Sigmoid colon (tissue), 6 donors: ENCODE measurements at regions not wholly inside any gene's neighbourhood (a gene's known extent, or its start where the extent isn't known, plus 50 kb on each side); places are given as distances from the start of the nearest gene placed in this dataset.

ENCODE experiments used
- DNase-seq: peaks from one replicate; pipeline ENCODE4 v3.0.0-alpha.2; 2019
- H3K27ac ChIP-seq, 4 donors: fragments of 200-600 bp; sonication (generic); one replicate each; pipeline ENCODE4 v1.5.1; 2016 to 2019; ENCODE audit warnings: mild to moderate bottlenecking in 1 of 4
- H3K27me3 ChIP-seq, 3 donors: fragments of 200-600 bp; sonication (generic); one replicate each; pipeline ENCODE4 v1.5.1; 2019; ENCODE audit warnings: mild to moderate bottlenecking in 1 of 3
- H3K36me3 ChIP-seq, 4 donors: fragments of 200-600 bp; sonication (generic); one replicate each; pipeline ENCODE4 v1.5.1; 2016 to 2019
- H3K4me1 ChIP-seq, 4 donors: fragments of 200-600 bp; sonication (generic); one replicate each; pipeline ENCODE4 v1.5.1; 2017 to 2019
- H3K4me3 ChIP-seq, 4 donors: fragments of 200-600 bp; sonication (generic); one replicate each; pipeline ENCODE4 v1.5.1; 2017 to 2019; ENCODE audit warnings: mild to moderate bottlenecking in 2 of 4, moderate library complexity in 1 of 4
- H3K9me3 ChIP-seq, 4 donors: fragments of 200-600 bp in 3 of 4; sonication (generic) in 3 of 4; one replicate each; pipeline versions ENCODE4 v1.5.1 to v1.6.1; 2013 to 2019
- EP300 ChIP-seq, 4 donors: sonication (generic); formaldehyde crosslinking; IDR thresholded peaks; one replicate each; pipeline ENCODE4 v1.6.1; 2017; ENCODE audit warnings: antibody characterized with exemption in 4 of 4
- POLR2A ChIP-seq, 2 donors: fragments of 450-650 bp; IDR thresholded peaks; one replicate each; pipeline ENCODE4 v1.6.1; 2016; ENCODE audit warnings: antibody characterized with exemption in 2 of 2, mild to moderate bottlenecking in 2 of 2, moderate library complexity in 2 of 2
- POLR2AphosphoS5 ChIP-seq, 4 donors: sonication (generic); formaldehyde crosslinking; IDR thresholded peaks; one replicate each; pipeline ENCODE4 v1.6.1; 2017; ENCODE audit warnings: antibody characterized with exemption in 4 of 4
- WGBS, 2 donors: extraction: QIAGEN DNeasy Blood & Tissue Kit; methylation state at CpG; one replicate each; pipeline ENCODE4 v1.1.7; 2013; 5-methylcytosine and 5-hydroxymethylcytosine counted together
- intact Hi-C: fragments of 100-400 bp; cut with DNase I; formaldehyde crosslinking; loops from one replicate; pipeline ENCODE4 v1.15.1; 2023
- TF ChIP-seq, protein P1 (sequence below), 4 experiments: fragments of 450-650 bp in 3 of 4; fragments of 200-600 bp in 1 of 4; IDR thresholded peaks; one replicate each; pipeline ENCODE4 v1.5.1; 2016 to 2019; ENCODE audit warnings: antibody characterized with exemption in 4 of 4, mild to moderate bottlenecking in 3 of 4, moderate library complexity in 2 of 4
- donor health status: healthy with polysubstance abuse.
- donor health status: healthy.

DNA sequence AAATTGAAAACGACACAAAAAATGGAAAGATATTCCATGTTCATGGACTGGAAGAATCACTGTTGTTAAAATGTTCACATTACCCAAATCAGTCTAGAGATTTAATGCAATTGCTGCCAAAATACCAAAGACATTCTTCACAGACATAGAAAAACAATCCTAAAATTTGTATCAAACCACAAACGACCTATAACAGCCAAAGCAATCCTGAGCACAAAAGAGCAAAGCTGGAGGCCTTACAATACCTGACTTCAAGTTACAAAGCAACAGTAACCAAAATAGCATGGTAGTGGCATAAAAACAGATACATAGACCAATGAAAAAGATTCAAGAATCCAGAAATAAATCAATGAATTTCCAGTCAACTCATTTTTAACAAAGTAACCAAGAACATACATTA, 1077.3 kb downstream of the KCNT2 start:
- no peaks in the 10 kb centered on the region for H3K36me3 ChIP-seq

GRCh38 chr1:195529881-195530280, 1078.4 kb downstream of the KCNT2 start:
- TF ChIP-seq EP300 (IDR thresholded peaks at IDR 0.05), result no peak
- Histone ChIP-seq H3K27me3 (no peaks in the 10 kb centered on the region), H3K9me3 (no peaks in the 10 kb centered on the region), H3K27ac (no peak overlapping the region), H3K4me1 (no peaks in the 10 kb centered on the region), H3K4me3 (no peak overlapping the region), H3K36me3 (no peaks in the 10 kb centered on the region)
- no peak for DNase-seq
- WGBS, 2 donors, result 91 to 95% methylated on average over 1 of the region's 1 CpG
- intact Hi-C loops, result no loop called here

More for the DNA sequence above, 1077.3 kb downstream of the KCNT2 start:
- no peak for TF ChIP-seq POLR2A (IDR thresholded peaks at IDR 0.05)
- TF ChIP-seq EP300 (IDR thresholded peaks at IDR 0.05), result no peak
- TF ChIP-seq, protein P1, sequence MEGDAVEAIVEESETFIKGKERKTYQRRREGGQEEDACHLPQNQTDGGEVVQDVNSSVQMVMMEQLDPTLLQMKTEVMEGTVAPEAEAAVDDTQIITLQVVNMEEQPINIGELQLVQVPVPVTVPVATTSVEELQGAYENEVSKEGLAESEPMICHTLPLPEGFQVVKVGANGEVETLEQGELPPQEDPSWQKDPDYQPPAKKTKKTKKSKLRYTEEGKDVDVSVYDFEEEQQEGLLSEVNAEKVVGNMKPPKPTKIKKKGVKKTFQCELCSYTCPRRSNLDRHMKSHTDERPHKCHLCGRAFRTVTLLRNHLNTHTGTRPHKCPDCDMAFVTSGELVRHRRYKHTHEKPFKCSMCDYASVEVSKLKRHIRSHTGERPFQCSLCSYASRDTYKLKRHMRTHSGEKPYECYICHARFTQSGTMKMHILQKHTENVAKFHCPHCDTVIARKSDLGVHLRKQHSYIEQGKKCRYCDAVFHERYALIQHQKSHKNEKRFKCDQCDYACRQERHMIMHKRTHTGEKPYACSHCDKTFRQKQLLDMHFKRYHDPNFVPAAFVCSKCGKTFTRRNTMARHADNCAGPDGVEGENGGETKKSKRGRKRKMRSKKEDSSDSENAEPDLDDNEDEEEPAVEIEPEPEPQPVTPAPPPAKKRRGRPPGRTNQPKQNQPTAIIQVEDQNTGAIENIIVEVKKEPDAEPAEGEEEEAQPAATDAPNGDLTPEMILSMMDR (IDR thresholded peaks at IDR 0.05), result no peak
- no peak for TF ChIP-seq POLR2AphosphoS5 (IDR thresholded peaks at IDR 0.05)
- intact Hi-C loops, result no loop called here
- Histone ChIP-seq H3K27me3 (no peaks in the 10 kb centered on the region), H3K4me3 (no peak overlapping the region), H3K4me1 (no peaks in the 10 kb centered on the region), H3K9me3 (no peaks in the 10 kb centered on the region), H3K27ac (no peak overlapping the region)
- WGBS, 2 donors, result 72 to 73% methylated on average over 2 of the region's 2 CpGs
- DNase-seq, result no peak

GRCh38 chr1:195520757-195521156, 1087.5 kb downstream of the KCNT2 start:
- no peak for TF ChIP-seq EP300 (IDR thresholded peaks at IDR 0.05)
- TF ChIP-seq POLR2A (IDR thresholded peaks at IDR 0.05), result no peak
- TF ChIP-seq POLR2AphosphoS5 (IDR thresholded peaks at IDR 0.05), result no peak
- TF ChIP-seq, protein P1 (IDR thresholded peaks at IDR 0.05), result no peak
- no peaks in the 10 kb centered on the region for H3K9me3 ChIP-seq
- 88 to 90% methylated on average over 3 of the region's 3 CpGs for WGBS, 2 donors

GRCh38 chr1:195516036-195516435, 1092.2 kb downstream of the KCNT2 start:
- no peak for DNase-seq
- Histone ChIP-seq H3K27me3 (no peaks in the 10 kb centered on the region), H3K36me3 (no peaks in the 10 kb centered on the region), H3K4me1 (no peaks in the 10 kb centered on the region), H3K27ac (no peak overlapping the region), H3K4me3 (no peak overlapping the region), H3K9me3 (no peaks in the 10 kb centered on the region)
- TF ChIP-seq EP300 (IDR thresholded peaks at IDR 0.05) (no peak), POLR2AphosphoS5 (IDR thresholded peaks at IDR 0.05) (no peak), POLR2A (IDR thresholded peaks at IDR 0.05) (no peak)
- TF ChIP-seq, protein P1 (IDR thresholded peaks at IDR 0.05), result no peak
- intact Hi-C loops, result no loop called here

More at GRCh38 chr1:195520757-195521156, 1087.5 kb downstream of the KCNT2 start:
- H3K27ac ChIP-seq, result no peak overlapping the region
- intact Hi-C loops, result no loop called here
- DNase-seq, result no peak
- no peak overlapping the region for H3K4me3 ChIP-seq
- no peaks in the 10 kb centered on the region for H3K27me3 ChIP-seq
- H3K36me3 ChIP-seq, result no peaks in the 10 kb centered on the region
- H3K4me1 ChIP-seq, result no peaks in the 10 kb centered on the region

GRCh38 chr1:195511501-195511900, 1096.7 kb downstream of the KCNT2 start:
- H3K27ac ChIP-seq, result no peak overlapping the region
- no peaks in the 10 kb centered on the region for H3K9me3 ChIP-seq
- DNase-seq, result no peak
- H3K36me3 ChIP-seq, result no peaks in the 10 kb centered on the region
- H3K27me3 ChIP-seq, result no peaks in the 10 kb centered on the region
- no peak overlapping the region for H3K4me3 ChIP-seq
- H3K4me1 ChIP-seq, result no peaks in the 10 kb centered on the region
- WGBS, 2 donors, result 96 to 98% methylated on average over 1 of the region's 1 CpG
- intact Hi-C loops, result no loop called here
- TF ChIP-seq POLR2A (IDR thresholded peaks at IDR 0.05), result no peak

- intact Hi-C loops, result no loop called here
- 83 to 94% methylated on average over 2 of the region's 2 CpGs for WGBS, 2 donors
- no peak for DNase-seq
- no peaks in the 10 kb centered on the region for H3K9me3 ChIP-seq
- no peaks in the 10 kb centered on the region for H3K27me3 ChIP-seq
- TF ChIP-seq, protein P1 (IDR thresholded peaks at IDR 0.05), result no peak
- no peak for TF ChIP-seq EP300 (IDR thresholded peaks at IDR 0.05)
- no peak for TF ChIP-seq POLR2A (IDR thresholded peaks at IDR 0.05)
- no peak for TF ChIP-seq POLR2AphosphoS5 (IDR thresholded peaks at IDR 0.05)
- no peaks in the 10 kb centered on the region for H3K36me3 ChIP-seq
- no peak overlapping the region for H3K4me3 ChIP-seq
- H3K27ac ChIP-seq, result no peak overlapping the region
- H3K4me1 ChIP-seq, result no peaks in the 10 kb centered on the region
These were observed 1107.1 kb downstream of the KCNT2 start for GRCh38 chr1:195501118-195501517.
